ENCODE measurements at regions not wholly inside any gene's neighbourhood (a gene's known extent, or its start where the extent isn't known, plus 50 kb on each side); places are given as distances from the start of the nearest gene placed in this dataset.

DNA sequence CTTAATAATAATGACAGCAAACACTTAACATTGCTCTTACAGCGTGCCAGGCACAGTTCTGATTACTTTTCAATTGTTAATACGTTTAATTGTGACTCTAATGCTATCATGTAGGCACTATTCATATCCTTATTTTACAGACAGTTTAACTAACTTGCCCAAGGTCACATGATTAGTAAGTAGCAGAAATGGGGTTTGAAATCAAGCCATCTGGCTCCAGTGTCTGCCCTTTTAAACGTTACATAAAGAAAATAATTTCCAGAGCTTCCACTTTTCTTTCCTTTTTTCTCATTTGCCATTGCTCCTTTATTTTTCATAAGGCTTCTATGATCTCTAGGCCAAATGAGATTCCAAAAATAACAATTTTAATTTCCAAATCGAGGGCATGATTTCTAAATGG lies 50.6 kb upstream of the IKZF2 start:
- DNase-seq (ENCODE audit: low read depth in 3 of 3, low spot score in 1 of 3), result no peak

DNA sequence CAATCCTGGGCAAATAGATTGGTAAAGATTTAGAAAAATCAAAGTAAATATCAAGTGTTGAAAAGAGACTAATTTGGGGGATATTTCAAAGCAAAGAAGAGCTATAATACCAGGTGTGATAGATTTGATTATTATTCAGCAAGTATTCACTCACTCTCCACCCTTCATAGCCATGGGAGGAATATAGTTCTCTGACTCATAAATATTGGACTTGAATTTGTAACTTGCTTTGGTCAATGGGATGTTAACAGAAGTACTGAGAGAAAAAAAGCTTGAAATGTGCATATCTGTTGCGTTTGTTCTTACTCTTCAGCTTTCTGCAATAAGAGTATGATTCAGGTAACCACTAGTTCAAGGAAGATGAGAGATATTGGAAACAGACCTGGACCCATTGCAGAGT lies 54.5 kb upstream of the IKZF2 start:
- DNase-seq (ENCODE audit: low read depth in 3 of 3, low spot score in 1 of 3), result no peak

DNA sequence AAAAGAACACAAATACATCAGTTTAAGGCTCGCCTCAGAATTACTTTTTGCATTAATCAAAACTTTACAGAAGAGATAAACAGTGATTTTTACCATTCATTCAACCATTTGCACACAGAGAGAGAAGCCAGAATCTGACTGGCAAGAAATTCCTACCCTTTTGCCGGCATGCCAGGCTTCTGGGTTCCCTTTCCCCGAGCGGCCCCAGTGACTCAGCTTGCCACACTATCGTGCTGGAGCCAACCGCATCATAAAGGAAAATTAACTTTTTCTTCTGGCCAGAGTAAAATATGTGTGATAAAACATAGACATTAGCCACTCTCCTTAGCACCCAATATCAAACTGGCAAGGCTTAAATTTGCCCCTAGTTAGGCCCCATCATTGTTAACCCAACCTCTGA lies 61.8 kb upstream of the IKZF2 start:
- DNase-seq (ENCODE audit: low read depth in 3 of 3, low spot score in 1 of 3), result no peak

DNA sequence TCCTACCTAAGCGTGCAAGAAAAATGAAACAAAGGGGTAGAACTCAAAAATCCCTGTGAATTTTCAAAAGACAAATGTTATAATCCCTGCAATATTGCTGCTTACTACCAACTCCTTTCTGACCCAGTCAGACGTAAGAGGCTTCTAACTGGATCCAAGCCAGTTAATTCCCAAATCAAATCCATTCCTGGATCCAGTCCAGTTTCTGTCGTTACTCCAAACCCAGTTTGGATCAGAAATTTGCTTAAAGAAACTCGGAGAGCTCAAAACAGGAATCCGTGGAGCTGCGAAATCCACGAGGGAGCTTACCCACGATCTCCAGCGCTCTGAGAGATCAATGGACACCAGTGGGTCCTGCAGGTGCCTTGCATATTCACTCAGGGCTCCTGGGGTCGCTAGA lies 62.8 kb upstream of the IKZF2 start:
- DNase-seq (ENCODE audit: low read depth in 3 of 3, low spot score in 1 of 3), result no peak

DNA sequence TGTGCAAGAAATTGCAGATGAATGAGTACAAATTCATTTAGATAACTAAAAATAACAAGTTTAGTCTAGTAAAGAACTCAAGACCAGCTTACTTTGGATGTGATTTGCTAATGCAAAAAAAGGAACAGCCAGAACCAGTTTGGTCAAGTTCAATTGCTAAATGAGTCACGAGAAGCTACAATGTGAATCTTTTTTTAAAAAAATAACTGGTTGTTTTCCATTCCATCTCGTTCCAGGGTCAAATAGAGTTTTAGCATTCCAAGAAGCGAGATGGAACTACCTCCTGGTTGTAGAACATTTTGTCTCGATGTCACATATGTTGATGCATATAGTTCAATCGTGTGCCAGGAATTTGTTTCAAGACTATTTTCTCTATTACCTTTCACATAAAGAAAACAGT lies 65.0 kb upstream of the IKZF2 start:
- DNase-seq (ENCODE audit: low read depth in 3 of 3, low spot score in 1 of 3), result no peak

DNA sequence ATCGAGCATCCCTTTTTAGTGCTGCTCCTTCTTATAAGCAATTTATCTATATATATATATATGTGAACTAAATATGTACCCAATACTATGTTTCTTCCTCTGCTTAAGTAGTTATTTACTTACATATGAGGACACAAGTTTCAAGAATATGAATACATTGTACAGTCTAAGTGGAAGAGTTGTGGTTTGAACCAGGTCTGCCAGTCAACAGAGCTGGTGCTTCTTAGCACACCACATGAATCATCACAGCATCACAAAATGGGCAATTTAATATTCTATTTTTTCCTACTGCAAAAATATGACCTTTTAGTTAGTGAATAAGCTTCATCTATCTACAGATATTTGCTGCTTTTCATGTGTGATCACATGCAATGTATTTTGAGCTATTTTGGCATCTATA lies 64.4 kb upstream of the SPAG16 start:
- no peak for DNase-seq (ENCODE audit: low read depth in 3 of 3, low spot score in 1 of 3)

DNA sequence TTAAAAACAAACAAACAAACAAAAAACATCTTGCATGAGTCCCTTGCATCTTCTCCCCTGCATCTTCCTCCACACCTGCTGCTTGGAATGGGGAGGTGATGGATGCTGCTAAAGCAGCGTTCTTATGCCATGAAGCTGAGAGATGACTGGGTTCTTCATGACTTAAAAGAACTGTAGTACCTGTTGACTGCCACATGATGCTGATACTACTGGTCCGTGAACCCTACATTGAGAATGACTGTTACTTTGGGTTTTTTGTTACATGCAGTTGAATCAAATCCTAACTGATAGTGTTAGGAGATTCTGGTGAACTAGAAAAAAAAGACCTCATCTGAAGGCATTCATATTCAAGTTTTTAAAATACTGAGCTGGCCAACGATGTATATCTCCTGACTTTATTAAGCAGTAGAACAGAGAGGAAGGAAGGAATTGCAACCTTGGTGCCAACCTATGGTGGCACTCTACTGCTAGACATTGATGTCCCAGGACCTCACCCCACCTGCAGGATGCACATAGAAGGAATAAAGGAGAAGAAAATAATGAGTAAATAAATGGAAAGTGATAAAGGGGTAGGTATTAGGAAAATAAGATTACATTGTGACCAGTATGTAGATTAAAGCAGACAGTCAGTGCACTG lies 63.2 kb upstream of the SPAG16 start:
- DNase-seq (ENCODE audit: low read depth in 3 of 3, low spot score in 1 of 3), result no peak

DNA sequence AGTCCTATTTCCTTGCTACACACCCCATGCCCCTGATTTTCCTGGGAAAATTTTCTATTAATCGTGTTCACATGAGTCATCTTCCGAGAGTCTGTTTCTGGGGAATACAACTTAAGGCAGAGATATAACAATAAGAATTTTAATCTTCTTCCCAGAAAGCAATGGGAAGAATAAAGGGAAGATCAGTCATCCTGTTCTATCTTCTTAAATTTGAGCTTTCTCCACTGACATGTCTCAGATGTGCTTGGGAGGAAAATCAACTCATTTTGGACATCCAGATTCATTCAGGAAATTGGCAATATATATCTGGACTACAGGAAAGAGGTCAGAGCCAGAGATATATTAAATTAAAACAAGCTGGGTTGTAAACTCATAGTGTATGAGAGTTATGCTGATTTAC lies 62.3 kb upstream of the SPAG16 start:
- no peak for DNase-seq (ENCODE audit: low read depth in 3 of 3, low spot score in 1 of 3)

DNA sequence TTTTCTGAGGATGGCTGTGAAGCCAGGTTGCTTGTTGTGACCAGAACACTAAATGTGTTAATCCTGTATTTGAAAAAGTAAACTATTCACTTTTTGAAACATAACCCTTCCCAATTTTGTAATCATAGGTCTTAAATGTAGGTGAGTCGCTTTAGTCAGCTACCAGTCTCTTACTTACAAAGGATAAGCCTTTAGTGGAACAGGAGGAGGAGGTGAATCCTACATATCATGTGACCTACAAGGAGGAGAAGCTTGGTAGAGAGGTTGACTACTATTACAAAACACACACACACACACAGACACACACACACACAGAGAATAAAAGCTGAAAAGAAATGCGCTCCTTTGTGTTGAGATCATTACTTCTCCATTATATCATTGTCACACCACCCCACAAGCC lies 59.9 kb upstream of the SPAG16 start:
- DNase-seq (ENCODE audit: low read depth in 3 of 3, low spot score in 1 of 3), result no peak

DNA sequence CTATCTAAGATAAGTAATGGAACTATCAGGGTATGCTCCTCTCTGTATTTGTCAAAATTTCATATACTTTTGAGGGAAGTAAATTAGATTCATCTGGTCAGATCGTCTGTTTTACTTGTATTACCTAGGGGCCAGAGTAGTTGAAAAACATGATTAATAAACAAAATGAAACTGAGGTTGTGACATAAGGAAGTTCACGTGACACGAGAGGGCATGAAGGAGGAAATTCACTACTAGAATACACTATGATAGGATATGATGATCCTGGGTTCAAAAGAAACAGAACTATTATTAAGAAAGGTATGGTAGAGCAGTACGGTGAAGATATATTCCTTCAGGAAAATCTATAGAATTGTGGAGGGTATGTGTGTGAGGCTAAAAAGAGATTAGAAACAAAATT lies 58.4 kb upstream of the SPAG16 start:
- DNase-seq (ENCODE audit: low read depth in 3 of 3, low spot score in 1 of 3), result no peak

DNA sequence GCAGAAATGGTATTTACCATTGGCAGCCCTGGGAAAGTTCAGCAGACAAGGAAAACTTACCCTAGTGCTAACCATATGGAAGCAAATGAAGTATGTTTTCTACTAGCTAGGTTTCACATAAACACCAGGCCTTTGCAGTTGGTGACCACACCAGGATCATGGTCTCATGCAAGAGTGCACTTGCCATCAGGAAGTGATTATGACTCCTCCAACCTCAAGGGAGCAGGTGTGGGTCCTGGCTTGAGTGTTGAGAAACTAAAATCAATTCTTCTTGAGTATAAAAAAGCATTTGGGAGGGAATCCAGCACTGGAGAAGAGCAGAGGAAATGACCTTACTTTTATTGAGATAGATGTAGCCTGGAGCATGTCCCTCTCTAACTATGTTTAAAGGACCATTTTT lies 56.8 kb upstream of the SPAG16 start:
- no peak for DNase-seq (ENCODE audit: low read depth in 3 of 3, low spot score in 1 of 3)

DNA sequence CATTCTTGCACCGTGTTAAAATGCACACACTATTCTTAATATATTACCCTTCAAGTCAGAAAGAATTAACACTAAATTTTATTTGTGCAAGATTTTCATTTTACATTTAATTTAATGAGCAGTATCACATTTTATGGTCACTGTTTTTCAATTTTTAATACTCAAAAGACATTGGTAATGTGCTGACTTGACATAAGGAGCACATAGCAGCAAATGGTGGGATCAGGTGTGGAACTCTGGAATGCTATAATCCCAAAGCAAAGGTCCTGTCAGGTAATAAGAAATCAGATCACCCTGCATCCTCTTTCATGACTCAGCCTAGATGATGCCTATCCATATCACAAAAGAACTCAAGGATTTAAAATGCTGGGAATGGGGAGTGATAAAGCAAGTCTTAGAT lies 55.6 kb upstream of the SPAG16 start:
- DNase-seq (ENCODE audit: low read depth in 3 of 3, low spot score in 1 of 3), result no peak

DNA sequence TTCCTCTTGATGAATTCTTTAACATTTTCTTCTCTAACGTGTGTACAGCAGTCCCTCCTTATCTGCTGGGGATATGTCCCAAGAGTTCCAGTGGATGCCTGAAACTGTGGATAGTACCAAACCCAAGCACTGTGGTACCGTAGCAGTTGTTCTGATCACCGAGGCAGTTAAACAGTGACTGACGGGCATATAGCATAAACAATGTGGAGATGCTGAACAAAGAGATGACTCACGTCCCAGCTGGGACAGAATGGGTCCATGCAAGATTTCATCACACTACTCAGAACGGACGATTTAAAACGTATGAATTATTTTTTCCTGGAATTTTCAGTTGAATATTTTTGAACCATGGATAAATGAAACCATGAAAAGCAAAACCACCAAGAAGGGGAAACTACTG lies 54.5 kb upstream of the SPAG16 start:
- no peak for DNase-seq (ENCODE audit: low read depth in 3 of 3, low spot score in 1 of 3)

DNA sequence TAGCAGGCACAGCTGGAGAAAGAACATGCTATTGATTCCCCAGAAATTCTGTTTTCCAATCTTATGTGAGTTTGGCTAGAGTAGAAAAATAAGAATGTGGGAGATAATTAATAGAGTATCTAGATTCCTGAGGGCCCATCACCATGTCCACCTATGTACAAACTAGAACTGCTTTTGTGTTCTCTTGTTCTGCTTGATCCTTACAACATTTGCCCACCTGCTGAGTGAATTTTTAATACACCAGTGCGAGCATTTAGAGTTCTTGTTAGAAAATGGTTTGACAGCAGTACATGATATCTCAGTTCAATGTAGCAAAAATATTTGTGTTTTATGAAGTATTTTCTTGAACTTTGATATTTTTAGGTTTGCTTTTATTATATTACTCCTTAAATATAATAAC lies 52.3 kb upstream of the SPAG16 start:
- DNase-seq (ENCODE audit: low read depth in 3 of 3, low spot score in 1 of 3), result no peak

DNA sequence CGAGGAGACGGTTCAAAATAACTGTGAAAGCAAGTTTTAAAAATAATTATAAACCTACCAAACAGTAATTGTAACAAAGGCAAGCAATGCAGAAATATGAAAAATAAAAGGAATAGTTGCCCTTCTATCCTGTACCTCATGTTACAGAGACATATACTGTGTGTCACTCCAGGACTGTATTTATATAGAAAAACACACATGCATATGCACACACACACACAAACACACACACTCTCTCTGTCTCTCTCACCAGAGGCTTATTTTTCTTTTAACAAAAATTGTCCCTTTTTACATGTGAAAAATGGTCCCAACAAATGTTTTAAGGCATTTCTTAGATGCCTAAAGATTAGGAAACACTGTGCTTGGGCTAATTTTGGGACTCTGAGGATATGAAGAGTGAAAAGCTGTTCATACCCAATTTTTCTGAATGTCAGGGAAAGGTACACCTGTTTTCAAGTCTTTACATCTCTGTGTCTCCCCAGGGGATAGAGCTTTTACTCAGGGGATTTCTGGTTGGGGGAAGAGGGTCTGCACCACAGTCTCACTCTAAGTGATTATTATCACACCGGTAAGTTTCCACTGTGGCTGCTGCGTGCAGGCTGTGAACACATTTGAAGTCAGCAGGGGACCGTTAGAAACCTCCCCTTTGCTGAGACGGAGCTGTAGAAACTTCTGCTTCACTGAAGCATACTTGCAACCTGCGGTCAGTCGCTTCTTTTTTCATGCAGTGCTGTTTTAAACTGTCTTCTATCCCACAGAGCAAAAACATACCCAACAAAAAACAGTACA lies 51.4 kb upstream of the SPAG16 start:
- DNase-seq (ENCODE audit: low read depth in 3 of 3, low spot score in 1 of 3), result peak in 1 of 3 donors; percentile 4

DNA sequence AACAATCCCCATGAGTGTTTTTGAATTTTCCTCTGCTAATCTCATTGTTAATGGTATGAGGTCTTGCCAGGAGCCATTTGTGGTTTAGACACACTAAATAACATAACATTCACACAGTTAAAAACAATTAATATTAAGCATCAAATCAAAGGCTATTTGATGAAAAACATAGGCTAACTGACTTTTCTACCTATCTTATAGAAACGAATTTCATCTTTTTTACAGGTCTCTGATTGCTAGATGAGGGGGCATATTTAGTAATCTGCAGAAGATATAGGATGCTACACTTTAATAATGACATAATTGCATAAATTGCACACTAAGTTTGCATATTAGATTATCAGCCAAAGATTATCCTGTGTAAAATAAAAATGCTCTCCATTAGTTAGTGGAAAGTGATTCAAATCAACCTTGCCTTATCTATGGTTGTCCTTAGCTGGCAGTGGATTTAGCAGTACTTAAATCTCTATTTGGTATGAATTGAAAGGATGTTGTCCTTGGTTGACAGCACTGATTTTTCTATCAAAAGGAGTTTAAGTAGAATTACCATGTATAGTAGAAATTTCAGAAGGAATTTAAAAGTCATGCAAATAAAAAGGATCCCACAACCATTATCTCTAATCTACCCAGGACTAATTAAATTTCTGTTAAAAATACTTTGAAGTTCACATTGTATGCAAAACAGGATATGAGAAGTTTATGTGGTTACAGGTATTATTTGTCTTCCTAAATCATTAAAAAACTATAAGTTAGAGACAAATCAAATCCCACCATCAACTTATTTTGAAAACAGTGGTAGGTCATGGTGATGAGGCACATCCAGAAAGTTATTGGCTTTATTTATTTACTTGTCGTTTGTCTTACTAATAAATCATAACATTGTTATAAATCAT lies 50.6 kb upstream of the SPAG16 start:
- DNase-seq (ENCODE audit: low read depth in 3 of 3, low spot score in 1 of 3), result no peak
